ENCODE measurements at regions not wholly inside any gene's neighbourhood (a gene's known extent, or its start where the extent isn't known, plus 50 kb on each side); places are given as distances from the start of the nearest gene placed in this dataset.

DNA sequence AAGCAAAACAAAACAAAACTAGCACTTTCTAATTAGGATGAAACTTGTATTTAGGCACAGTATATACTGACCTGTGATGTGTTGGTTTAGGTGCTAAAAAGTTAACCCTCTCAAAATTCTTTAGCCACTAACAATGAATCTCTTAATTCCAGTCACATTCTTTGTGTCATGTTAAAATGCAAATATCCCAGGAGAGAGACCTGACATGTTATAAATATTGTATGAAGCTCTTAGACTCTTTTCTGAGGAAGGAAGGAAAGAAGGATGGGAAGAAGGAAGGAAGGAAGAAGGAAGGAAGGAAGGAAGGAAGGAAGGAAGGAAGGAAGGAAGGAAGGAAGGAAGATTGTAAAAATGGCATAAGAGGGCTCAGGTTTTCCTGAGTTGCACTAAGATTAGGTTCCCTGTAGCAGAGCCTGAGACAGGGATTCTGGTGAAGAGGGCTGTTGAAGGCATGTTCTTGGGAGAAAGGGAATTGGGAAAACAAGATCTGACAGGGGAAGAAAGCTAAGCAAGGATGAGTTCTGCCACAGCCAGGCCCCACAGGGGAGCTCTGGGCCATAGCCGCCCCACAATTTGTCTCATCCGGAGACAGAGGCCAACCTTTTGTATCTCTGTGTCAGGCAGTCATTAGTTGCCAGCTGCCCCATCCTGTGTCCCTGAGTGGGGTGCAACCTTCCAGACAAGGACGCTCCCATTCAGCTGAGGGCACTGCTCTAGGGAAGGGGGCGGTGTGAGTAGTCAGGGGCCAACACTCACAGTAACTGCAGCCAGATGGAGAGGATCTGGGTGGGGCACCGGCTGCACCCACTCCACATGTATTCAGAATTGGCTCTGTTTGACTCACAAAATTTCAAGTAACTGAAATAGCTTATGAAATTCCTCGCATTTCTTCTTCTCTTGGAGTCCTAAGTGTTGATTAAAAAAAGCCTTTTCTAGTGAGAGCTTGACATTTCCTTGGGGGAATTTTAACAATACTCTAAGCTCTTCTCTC is 189.3 kb upstream of the ARG1 start:
- no peak for DNase-seq

DNA sequence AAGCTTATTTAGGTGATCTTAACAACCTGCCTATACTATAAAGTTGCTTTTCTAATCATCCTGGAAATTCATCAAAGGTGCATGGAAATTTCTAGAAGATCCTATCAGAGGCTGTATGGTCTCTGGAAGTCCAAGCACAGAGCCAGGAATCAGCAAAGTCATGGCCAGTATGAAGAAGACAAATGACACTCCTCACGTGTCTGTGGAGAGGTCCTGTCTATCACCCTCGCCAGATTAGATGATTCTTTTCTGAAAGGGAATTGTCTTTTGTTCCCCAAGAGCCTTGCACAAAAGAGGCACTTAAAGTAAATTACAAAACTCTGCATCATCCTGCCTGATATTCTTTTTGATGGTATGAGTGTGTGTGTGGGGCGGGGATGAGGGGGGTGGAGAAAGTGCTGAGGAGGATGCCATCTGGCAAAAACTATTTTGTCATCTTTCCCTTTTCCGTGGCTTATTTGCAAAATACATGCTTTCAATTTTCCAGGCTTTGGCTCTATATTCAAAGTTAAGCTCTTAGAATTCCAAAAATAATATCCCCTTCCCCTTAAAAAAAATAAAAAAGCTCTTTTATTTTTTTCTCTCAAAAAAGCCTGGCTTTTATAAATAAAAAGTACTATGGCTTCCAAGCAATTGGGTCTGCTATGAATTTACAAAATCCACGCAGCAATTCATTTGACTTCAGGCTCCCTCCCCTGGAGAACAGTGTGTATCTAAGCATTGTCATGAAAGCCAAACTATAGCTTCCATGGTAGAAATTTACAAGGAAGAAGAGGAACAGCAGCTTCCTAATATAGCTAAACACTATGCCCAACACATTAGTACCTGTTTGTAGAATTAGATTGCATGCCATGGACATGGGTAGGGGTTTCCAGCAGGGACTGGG is 185.2 kb upstream of the ARG1 start:
- DNase-seq = no peak

DNA sequence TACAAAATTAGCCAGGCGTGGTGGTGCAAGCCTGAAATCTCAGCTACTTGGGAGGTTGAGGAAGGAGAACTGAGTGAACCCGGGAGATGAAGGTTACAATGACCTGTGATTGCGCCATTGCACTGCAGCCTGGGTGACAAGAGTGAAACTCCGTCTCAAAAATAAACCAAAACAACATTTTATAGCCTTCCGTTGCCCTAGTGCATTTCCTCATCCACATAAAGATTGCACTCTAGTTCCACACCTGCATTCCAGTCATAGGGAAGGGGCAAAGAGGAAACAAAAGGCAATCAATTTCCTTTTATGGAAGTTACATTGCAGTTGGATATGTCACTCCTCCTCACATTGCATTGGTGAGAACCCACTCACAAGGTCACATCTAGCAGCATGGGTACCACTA is 182.7 kb upstream of the ARG1 start:
- no peak for DNase-seq

DNA sequence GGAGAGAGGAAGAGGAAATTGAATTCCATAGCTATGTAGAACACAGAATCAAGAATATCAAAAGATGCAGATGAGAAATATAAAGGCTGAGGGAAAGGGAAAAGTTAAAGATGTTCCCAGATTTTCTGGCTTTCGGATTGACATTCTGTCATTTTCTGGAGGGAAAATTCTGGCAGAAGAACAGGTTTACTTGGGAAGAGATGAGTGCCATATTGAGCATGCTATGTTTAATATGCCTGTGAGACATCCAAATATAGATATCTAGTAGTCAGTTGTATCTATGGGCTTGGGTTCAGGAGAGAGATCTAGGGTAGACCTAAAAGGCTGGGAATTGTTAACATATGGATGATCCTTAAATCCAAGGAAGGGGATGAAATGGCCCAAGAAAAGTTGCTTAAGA is 181.9 kb upstream of the ARG1 start:
- no peak for DNase-seq

DNA sequence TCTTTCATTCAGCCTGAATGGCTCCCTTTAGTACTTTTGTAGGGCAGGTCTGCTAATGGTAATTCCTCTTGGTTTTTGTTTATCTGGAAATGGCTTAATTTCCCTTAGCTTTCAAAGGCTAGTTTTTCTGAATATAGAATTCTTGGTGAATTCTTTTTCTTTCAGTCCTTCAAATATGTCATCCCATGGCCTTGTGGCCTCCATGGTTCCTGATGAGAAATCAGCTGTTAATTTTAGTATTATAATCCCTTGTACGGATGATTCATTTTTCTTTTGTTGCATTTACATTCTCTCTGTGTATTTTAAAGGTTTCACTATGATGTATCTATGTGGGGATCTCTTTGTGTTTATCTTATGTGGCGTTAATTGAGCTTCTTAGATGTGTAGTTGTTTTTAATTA is 179.6 kb upstream of the ARG1 start:
- DNase-seq = no peak

DNA sequence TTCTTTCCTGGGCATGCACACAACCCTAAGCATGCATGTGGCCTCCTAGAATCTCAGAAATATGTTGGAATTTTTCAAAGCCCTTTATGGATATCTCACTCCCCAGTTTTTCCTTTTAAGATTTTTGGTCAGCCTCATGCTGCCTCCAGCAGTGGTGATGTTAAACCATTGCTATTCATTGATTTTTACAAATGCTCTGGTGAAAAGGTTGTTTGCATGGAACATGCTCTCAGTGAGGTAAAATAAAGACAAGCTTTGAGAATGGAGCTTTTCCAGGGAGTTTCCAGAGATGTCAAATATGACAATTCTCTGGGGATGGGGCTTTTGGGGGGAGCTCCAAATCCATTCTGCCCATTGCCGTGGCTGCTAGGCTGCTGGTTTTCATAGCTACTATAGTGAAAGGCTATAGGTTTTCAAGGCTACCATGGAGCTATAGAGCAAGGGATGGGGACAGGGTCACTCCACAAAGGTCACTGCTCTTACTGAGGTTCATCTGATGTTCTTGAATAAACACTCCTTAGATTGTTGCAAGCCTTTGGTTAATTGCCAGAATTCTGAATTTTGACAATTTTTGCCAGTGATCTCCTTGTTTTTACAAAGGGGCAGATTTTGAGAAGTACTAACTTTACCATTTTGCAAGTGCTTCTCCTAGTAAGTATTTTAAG is 178.1 kb upstream of the ARG1 start:
- no peak for DNase-seq

DNA sequence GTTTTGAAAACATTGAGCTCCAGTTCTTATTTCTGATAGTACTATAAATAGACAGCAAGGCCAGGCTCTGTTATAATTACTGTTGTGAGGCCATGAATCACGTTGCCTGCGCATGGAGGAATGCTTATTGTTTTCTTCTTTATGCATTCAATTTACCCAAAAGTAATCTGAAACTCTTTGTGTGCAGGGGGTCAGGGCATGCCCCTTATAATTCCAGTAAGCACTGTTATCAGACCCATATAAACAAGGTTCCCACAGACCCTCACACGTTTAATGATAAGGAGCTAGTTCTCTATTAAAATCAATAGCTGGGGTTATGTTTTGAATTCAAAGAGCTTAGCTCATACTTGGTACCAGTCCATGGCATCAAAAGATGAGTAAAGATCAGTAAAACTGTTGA is 174.8 kb upstream of the ARG1 start:
- no peak for DNase-seq

DNA sequence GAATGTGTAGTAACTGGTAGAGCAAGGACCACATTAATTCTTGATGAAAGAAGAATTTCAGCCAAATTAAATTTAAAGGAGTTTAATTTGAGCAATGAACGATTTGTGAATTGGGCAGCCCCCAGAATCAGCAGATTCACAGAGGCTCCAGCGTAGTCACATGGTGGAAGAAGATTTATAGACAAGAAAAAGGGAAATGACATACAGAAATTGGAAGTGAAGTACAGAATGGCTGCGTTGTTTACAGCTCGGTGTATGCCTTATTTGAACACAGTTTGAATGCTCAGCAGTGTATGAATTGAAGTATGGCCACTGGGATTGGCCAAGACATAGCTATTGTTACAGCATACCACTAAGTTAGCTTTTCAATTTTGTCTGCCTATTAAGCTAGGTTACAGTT is 173.6 kb upstream of the ARG1 start:
- DNase-seq = no peak

DNA sequence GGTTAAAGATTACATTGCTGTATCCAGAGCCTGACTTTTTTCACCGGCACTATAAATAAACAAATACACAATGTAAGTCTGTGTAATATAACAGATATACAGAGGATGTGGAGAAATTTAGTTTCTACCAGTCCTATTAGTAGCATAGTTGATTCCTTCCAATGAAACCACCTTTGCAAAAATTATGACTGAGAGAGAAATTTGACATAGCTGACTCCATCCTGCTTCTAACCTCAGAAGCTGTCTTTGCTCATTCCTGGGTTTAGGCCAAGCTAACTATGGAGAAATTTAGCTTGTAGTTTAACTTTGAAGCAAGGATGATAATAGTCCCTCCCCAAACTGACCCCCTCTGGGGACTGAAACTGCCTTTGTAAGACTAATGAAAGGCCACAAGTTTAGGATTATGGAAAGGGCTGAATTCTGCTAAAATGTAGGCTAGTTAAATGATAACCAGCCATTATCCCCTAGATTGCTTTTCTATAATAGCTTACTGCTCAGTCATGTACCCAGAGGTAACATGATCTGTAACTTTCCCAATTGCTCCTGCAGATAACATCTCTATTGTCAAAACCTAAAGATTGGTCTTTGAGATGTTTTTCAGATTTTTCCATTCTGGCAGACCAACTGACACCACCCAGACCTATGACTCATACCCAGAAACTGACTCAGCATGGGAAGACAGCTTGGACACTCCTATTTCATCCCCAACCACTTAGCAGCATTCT is 172.8 kb upstream of the ARG1 start:
- DNase-seq = no peak

DNA sequence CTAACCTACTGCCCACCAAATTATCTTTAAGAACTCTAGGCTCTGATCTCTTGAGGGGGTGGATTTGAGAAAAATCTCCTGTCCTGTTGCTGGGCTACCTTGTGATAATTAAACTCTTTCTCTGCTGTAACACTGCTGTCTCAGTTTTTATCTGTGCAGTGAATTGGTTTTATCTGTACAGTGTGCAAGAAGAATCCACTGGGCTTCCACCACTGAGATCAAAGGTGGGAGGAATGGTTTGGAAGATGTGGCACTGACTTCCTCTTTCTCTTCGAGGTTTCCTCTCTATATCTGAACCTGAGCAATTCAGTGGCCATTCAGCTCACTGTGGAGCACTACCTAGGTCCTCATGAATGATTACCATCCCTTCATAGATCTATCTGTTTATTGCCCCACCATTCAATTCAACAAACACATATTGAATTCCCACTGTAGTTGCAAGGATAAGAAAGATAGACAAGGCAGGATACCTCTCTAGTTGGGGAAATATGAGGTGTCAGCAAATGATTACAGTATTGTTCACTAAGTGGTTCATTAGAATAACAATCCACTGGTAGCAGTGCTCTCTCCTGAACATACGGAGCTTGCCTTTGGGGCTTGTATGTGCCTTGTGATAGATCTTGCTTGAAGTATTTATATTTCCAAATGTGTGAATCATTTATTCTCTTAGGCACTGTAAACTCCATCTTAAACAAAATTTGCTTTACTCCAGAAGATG is 172.1 kb upstream of the ARG1 start:
- DNase-seq = no peak

DNA sequence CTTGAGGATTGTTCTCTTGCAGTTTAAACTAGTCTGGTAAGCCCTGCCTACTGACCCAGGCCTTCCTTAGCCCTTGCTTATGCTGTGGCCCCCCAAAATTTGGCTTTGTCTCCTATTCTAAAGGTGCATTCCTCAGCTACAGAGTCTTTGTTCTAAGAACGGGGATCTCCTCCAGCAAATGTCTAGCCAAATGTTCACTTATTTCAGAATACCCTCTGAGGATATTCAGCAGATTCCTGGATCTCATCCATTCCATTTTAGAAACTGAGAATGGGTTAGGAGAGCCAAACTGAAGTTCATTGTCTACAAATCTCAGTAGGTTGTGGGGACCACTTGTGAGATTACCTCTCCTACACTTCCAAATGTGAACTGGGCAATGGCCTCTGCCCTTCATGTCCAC is 164.2 kb upstream of the ARG1 start:
- no peak for DNase-seq

DNA sequence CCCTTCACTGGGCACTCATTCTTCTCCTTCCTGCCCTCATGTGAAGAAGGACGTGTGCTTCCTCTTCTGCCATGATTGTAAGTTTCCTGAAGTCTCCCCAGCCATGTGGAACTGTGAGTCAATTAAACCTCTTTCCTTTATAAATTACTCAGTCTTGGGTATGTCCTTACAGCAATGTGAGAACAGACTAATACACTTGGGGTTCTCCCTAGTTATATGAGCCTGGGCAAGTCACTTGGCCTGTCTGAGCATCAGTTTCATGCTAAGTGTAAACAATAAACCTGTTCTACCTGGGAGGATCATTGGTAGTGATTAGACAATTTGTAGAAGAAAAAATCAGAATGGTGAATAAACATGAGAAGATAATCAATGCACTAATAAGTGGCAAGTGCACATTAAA is 162.2 kb upstream of the ARG1 start:
- DNase-seq = no peak

DNA sequence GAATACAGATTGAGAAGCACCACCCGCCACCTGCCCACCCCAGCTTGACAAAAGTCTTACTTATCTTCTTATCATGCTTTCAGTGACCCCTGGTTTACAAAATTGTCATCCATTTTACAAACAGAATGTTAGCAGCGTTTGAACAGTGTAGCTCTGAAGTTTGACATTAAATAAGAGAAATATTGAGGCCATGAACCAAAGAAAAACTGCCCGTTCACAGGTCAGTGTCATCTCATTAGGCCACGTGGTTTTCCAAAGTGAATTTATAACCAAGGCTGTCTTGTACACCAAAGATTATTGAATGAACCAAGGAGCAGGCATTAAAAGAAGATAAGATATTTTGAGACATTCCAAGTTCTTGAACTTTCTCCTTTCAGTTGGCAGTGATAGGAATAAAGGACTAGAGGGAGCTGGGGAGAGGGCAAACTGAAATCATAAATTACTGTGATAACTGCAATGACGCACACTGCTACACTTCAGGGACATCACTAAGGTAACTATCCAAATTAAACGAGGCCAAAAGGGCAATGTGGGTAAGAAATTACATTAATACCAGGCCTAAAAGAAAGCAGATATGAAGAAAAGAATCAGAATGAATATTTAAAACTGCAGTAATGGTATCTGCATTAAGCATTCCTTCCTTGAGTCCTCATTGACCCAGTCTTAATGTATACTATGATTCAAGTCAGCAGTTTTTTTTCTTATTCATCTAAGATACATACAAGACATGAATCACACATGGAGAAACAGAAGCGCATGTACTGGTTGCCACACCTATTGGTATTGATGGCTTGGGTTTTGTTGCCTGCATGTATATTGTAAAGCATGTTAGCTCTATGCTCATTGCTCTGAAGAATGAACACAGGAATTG is 159.8 kb upstream of the ARG1 start:
- no peak for DNase-seq

DNA sequence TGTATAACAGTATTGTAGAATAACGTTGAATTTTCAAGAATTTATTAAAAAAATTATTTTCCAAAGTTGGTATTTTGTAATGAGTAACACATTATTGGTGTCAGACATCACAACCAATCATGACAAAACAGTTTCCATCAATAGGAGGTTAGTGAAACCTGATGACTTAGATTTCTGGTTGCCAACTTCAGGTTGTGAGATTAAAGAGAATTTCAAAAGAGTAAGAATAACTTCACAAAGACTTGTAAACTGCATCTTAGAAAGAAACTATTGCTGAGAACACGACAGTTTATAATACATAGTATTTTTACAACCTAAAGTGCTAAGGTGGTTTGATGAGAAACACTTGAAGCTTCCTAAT is 159.2 kb upstream of the ARG1 start:
- no peak for DNase-seq

DNA sequence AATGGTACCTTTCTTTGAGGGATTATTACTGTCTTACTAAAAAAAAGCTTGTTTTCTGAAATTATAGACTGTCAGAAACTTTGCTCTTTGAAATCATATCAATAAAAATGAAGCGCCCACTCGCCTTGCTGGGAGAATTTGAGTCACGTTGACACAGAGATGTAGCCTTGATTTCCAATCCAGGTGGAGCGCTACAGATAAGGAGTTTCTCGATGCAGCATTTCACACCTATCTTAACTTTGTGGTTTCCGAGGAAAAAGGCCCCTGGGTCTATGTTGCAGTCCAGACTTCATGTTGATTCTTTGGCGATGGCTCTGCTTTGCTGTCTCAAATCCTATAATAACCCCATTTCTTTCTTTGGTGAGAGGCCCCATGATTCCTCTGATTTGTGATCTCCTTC is 158.1 kb upstream of the ARG1 start:
- no peak for DNase-seq

DNA sequence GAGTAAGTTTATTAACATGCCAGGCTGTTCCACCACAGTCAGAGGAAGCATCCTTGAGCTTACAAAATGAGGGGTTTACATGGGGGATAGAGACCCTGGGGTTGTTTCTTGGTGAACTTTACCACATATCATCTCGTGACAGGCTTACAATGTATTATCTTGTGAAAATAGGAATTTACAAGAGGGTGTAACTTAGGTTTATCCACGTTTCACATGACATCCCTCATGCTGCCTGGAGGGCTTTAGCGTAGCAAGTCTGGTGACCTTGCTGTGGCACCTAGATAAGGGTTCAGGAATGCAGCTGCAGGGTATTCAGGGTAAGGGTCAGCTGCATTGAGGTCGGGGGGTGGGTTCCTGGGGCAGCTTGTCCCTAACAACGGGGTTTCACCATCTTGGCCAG is 154.6 kb upstream of the ARG1 start:
- DNase-seq = no peak

DNA sequence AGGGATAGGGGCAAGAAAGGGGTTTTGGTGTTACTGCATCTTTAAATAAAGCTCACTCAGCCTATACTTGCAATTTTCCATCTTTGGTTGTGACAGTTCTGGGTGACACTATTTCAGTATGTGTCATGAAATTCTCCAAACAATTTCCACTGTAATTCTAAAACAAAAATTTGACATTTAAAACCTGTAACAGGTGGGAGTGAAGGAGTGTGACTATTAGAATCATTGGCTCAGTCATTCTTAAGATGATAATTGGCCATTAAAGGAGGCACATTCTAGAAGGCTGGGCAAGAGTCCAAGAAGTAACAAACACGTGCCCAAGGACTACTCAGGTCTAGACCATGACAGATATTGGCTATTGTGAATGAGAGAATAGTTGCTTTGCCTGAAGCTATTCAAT is 153.3 kb upstream of the ARG1 start:
- DNase-seq = no peak

DNA sequence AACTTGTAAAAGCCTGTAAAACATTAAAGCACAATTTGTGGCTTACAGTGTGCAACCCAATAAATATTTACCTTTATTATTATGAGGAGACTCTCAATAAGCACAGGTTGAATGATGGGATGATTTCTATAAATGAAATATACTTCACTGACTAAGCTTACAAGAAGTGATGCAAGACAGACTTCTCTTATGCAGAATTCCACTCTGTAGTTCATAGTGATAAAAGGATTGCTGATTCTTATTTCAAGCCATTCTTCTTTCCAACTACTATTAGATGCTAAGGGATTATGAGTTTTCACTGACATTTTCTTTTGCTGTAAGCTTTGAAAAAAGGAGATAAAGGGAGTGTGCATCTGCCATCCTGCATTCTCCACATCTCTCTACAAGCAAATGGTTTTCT is 149.0 kb upstream of the ARG1 start:
- no peak for DNase-seq

DNA sequence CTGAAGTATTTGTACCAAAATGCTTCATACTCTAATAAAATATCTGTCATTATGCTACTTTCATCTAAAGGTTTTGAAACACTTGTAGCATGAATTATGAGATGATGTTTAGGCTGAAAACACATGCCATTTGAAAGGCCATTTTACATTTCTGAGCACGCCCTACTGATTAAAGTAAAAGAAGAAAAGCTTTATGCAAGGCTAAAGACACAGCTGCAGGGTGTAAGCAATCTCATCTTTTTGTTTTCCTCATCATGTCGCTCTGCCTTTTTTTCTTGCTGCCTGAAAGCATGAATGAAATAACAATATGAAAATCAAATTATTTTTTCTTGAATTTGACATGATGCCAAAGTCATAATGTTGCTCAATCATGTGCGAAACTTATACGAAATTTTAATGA is 148.6 kb upstream of the ARG1 start:
- DNase-seq = no peak

DNA sequence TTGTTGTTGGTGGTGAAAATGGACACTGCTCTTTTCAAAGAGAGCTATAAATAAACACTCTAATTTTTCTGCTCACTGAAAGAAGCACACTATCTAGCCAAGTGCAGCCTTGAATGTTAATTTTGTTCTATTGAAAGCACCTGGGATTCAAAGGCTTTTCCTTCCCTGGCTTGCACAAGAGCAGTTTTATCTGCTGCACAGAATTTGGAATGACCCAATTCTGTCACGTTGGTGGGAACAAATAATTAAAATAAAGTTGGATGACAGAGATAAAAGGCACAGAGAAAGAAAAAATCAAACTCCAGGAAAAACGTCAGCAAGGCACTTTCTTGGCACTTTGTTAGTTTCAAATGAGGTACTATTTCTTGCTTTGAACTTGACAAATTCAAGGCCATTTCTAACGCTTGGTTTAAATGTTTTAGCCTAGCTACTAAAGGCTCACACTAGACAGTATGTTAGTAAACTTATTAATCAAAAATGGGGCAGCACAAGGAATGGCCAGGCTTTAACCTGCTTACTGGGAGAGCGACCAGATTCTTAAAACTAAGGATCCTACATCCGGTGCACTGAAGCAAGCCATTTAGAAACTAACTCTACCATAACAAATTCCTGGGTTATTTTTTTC is 145.5 kb upstream of the ARG1 start:
- no peak for DNase-seq

DNA sequence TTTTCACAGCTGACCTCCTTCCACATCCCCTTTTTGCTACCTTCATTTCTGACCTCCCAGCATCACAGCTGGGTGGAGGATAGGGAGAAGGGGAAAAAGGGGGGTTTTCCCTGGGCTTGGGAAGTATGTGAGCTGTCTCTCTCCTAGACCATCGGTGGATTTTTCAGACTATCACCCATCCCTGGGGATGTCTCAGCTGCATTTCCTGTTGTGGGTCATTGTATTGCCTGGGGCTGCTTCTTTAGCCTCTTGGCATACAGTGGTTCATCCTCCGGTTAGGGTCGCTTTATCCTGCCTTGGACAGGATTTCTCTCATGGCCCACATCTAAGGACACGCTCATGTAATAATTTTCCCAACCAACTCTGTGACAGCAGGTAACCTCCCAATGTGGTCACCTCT is 142.5 kb upstream of the ARG1 start:
- peak; percentile 1 for DNase-seq

Data from inflammatory macrophage treated with lipopolysaccharide for 4 hours (primary cell).